GM19395 (cell line): ENCODE measurements at regions not wholly inside any gene's neighbourhood (a gene's known extent, or its start where the extent isn't known, plus 50 kb on each side); places are given as distances from the start of the nearest gene placed in this dataset.
"Not testable (repeated sequence)": the region's sequence is repeated elsewhere in the genome, so short reads cannot be mapped to it uniquely, and the experiment has no call there.

Experiments used
- ATAC-seq: cut with Tn5 transposase; IDR thresholded peaks from one replicate; pipeline ENCODE4 v1.9.1; 2021; ENCODE audit warnings: mild to moderate bottlenecking, moderate library complexity; ENCODE audit not compliant: unreplicated experiment

DNA sequence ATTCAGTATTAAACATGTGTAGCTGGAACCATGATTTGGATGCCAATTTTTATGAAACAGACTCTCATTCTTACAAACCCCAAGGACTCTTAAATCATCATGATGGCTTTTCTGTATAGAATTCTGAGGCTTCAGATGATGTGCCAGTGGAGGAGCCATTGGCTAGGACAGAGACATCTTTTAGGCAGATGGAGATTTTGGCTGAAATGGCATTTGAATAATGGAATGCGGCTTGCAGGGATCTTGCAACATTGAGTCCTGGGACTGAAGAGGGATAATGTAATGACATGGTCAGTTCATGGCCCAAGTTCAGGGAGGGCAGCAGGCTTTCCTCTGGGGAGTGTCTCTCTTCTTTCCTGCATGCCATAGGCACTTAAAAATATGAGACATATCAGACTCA is 172.4 kb downstream of the ABCA8 start:
- no peak for ATAC-seq

GRCh38 chr17:68780596-68780995 is 174.6 kb downstream of the ABCA8 start:
- no peak for ATAC-seq

GRCh38 chr17:68778726-68779125 is 176.5 kb downstream of the ABCA8 start:
- no peak for ATAC-seq

DNA sequence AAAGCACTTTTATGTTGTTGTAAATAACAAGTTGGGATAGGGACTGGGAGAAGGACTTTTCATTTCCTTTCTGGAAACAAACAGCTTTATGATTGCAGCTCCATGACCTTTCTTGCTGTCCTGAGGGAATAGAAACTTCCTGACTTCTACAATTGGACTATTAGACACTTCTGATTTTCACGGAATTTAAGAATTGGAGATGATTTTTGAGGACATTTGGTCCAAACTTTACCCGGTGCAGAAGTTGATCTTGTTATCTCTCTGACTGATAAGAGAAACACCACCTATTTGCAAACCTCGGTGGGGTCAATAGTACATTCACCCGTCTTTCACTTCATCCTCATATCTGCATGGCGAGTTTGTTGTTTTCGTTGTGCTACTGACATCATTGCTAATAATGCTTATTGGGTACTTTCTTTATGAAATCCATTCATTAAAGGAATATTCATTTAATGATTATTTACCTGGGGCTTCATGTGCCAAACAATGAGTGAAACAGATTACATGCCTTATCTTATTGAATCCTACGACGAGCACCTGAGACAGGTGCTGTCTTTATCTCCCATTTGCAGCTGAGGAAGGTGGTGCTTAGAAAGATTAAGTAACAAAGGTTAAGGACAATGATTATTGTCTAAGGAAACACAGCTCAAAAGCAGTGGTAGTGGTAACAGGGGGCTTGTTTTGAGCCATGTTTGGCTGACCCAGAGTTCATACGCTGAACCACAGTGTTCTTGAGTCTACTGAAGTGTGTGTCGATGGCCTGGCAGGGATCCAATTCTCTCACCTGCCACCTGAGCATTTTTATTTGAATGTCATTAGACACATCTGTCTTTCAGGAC is 176.9 kb upstream of the FAM20A start:
- ATAC-seq = no peak

- ATAC-seq = no peak
These were observed 176.2 kb upstream of the FAM20A start for GRCh38 chr17:68777243-68777855.

DNA sequence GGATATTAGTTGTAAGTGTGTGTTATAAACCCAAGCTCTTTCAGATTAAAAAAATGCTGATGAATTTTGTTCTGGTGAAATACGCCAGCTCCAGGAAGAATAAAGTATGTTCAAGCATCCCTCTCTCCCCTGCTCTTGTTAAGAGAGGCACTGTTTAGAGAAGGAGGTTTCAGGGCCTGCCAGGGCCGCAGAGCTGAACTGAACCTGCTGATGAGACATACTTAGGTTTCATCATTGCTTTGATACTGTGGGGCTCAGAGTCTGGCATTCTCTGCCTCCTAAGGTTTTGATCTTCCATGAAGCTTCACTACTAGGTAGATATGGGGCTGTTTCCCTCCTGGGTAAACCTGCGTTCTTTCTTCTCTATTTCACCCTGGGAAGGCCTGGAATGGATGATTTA is 175.3 kb upstream of the FAM20A start:
- no peak for ATAC-seq

DNA sequence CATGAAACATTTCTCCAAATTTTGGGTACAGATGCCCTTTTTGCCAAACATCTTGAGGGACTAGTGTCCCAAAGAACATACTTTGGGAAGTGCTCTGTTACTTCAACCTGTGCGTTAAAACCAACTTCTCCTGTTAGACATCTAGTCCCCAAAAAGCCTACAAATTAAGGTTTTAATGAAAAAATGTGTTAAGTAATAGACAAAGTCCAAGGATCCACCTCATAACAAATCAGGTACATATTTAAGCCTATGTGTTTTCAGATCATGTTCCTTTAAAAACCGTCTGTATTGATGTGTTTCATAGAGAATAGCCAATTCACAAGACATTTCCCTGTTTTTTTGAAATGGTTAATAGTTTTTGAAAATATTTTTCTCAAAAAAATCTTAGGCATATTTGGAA is 174.8 kb upstream of the FAM20A start:
- no peak for ATAC-seq

GRCh38 chr17:68775318-68775717 is 174.2 kb upstream of the FAM20A start:
- no peak for ATAC-seq

- ATAC-seq = peak; percentile 66
These were observed 170.8 kb upstream of the FAM20A start for GRCh38 chr17:68771867-68772515.

DNA sequence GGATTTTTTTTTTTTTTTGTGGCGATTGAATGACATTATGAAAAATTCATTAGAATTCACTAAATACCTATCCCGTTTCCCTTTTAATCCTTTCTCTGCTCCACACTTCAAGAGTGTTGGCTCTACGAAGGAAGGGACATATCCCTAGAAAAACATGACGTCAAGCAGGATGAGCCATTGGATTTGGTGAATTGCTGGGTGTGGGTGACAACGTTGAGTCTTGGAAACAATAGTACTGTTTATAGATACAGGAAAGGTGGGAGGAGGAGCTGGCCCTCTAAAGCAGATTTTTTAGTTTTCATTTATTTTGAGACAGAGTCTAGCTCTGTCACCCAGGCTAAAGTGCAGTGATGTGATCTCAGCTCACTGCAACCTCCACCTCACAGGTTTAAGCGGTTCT is 167.6 kb upstream of the FAM20A start:
- no peak for ATAC-seq

DNA sequence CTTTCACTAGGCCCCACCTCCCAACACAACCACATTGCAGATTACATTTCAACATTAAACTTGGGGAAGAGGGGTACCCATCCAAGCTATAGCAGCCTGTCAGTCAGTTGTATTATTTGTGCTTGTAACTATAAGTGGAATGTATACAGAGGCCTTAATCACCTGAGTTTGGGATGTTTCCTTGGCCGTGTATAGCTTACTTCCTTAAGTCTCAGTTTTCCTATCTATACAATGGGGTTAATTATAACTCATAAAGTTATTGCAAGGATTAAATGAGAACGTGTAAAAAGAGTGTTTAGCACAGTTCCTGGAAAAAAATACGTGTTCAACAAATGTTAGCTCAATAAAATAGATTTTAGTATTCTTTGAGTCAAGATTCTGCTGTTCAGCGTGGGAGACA is 165.5 kb upstream of the FAM20A start:
- ATAC-seq = no peak

- ATAC-seq = no peak
These were observed 162.4 kb upstream of the FAM20A start for GRCh38 chr17:68763562-68763961.

GRCh38 chr17:68762911-68763310 is 161.7 kb upstream of the FAM20A start:
- ATAC-seq = no peak

DNA sequence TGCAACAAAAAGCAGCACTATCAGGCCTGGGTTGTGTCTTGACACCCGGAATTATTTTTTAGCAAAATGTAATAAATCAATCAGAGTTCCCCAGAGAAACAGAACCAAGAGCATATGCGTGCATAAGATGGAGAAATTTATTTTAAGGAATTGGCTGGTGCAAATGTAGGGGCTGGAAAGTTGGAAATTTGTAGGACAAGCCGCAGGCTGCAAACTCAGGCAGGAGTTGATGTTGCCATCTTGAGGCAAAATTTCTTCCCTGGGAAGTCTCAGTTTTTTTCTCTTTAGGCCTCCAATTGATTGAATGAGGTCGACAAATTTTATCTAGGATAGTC is 158.9 kb upstream of the FAM20A start:
- ATAC-seq = no peak

GRCh38 chr17:68759343-68760140 is 158.4 kb upstream of the FAM20A start:
- ATAC-seq = peak; percentile 98

DNA sequence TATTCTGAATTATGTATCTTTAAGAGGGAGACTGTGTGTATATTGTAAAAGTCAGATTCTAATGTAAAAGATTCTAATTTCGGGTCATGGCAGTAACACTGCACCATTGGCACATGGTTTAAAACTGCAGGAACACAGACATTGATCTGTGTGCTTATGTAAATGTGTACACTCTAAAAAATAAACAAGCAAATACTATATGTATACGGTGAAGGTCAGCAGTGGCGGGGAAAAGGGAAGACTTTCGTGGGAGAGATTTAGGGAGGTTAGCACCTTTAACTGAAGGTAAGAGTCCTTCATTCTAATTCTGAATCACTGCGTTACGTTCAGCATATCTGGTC is 157.8 kb upstream of the FAM20A start:
- no peak for ATAC-seq

- not testable (repeated sequence) for ATAC-seq
These were observed 156.9 kb upstream of the FAM20A start for GRCh38 chr17:68757866-68758757.

GRCh38 chr17:68753985-68754769 is 153.0 kb upstream of the FAM20A start:
- no peak for ATAC-seq

- no peak for ATAC-seq
These were observed 149.0 kb upstream of the FAM20A start for GRCh38 chr17:68750208-68750562.
